ENCODE measurements at regions not wholly inside any gene's neighbourhood (a gene's known extent, or its start where the extent isn't known, plus 50 kb on each side); places are given as distances from the start of the nearest gene placed in this dataset.
A peak's percentile ranks its signal among the peaks of the same experiment; 100 is the strongest.

DNA sequence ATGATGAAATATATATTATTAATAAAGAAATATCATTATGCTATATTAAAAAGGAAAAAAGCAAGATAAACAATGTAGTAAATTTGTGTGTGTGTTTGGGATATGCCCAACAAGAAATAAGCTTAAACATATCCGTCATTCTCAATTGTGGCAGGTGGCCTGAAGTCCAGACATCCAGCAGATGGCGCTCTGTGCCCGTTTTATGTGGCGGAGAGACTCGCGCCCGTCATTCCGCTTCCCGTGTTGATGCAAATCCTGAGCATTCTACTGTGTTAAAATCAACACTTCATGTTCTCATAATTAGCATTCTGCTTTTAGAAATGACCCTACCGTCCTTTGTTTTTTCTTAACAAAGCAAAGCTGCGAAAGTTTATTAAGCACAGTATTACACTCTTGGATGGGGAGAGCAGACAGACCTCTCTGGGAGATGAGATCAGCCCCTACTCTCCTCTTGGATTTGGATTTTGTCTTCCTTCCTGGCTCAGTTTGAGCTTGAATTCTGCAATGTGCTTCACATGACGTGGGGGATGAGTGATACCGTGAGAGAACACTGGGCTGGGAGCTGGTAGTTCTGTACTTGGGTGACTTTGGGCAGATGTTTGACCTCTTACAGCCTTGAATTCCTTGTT, 125.8 kb downstream of the MCHR2 start:
- peak; percentile 29 to 59 for DNase-seq

All from right lung (tissue), 2 donors.